Neuron (in vitro differentiated cells): ENCODE measurements at regions not wholly inside any gene's neighbourhood (a gene's known extent, or its start where the extent isn't known, plus 50 kb on each side); places are given as distances from the start of the nearest gene placed in this dataset.

ENCODE experiments used
- H2AFZ ChIP-seq: one replicate; pipeline ENCODE4 v1.6.1; 2013; ENCODE audit warnings: low read depth, mild to moderate bottlenecking, inconsistent platforms, low read length, moderate library complexity
- H3K27me3 ChIP-seq: one replicate; pipeline ENCODE4 v1.6.1; 2013; ENCODE audit warnings: low read length; ENCODE audit not compliant: insufficient read depth
- H3K36me3 ChIP-seq: one replicate; pipeline ENCODE4 v1.6.1; 2013; ENCODE audit warnings: low read length; ENCODE audit not compliant: insufficient read depth
- H3K4me1 ChIP-seq: one replicate; pipeline ENCODE4 v1.6.1; 2013; ENCODE audit warnings: low read length; ENCODE audit not compliant: insufficient read depth
- H3K4me3 ChIP-seq: 2 replicates; pipeline ENCODE4 v1.5.1; 2013; ENCODE audit warnings: mild to moderate bottlenecking, low read length, moderate library complexity
- H3K9me3 ChIP-seq: one replicate; pipeline ENCODE4 v1.6.1; 2013; ENCODE audit warnings: low read length

DNA sequence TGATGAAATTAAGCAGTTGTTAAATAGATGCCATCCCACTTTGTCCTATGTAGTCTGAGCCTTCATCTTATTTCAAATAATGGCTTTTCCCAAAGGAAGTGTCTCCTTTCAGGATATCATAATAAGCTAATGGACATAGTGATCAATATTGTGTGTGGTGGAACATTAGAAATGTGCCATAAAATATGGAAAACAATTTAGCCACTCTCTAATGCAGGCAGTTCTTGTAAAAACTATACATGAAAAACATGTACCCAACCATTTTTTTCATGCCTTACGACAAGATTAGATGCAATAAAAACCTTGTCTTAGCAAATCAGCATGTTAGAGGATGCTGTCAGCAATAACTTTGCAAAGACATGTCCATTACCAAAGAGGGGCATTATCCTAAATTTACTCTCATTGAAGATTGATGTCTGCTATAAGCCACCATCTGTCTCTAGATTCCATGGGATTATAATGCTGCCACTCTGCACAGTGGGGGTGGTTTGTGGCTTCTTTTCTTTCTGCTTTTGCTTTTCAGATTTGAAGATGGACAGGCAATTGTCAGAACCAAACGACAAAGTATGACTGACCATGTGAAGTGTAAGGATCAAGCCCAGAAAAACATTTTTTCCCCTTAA, 724.0 kb upstream of the ZNF608 start:
- peak overlapping the region; percentile 5 for H2AFZ ChIP-seq
- H3K4me1 ChIP-seq, result peaks cover 15% of the 10 kb centered on the region
- no peaks in the 10 kb centered on the region for H3K9me3 ChIP-seq
- H3K27me3 ChIP-seq, result no peaks in the 10 kb centered on the region
- no peaks in the 10 kb centered on the region for H3K36me3 ChIP-seq
- no peak overlapping the region for H3K4me3 ChIP-seq

- Histone ChIP-seq H2AFZ (no peak overlapping the region), H3K4me3 (no peak overlapping the region), H3K27me3 (no peaks in the 10 kb centered on the region), H3K9me3 (no peaks in the 10 kb centered on the region), H3K4me1 (peaks cover 2% of the 10 kb centered on the region), H3K36me3 (no peaks in the 10 kb centered on the region)
These were observed 730.6 kb upstream of the ZNF608 start for GRCh38 chr5:125476901-125477585.

GRCh38 chr5:125477586-125477975, 731.1 kb upstream of the ZNF608 start:
- Histone ChIP-seq H3K9me3 (no peaks in the 10 kb centered on the region), H3K4me1 (peaks cover 2% of the 10 kb centered on the region), H2AFZ (no peak overlapping the region), H3K36me3 (no peaks in the 10 kb centered on the region), H3K4me3 (no peak overlapping the region), H3K27me3 (no peaks in the 10 kb centered on the region)

DNA sequence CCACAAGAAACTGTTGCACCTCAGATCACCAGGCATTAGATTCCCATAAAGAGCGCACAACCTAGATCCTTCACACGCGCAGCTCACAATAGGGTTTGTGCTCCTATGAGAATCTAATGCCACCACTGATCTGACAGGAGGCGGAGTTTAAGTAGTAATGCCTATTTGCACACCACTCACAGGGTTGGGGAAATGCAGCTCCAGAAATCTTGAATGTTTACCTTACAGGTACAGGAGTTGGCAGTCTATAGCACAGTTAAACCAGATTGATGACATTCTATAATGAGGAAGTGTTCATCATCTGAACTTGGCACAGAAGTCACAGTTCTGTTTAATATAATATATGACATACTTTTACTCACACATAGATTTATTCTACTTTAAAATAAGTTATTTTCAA, 732.2 kb upstream of the ZNF608 start:
- Histone ChIP-seq H3K27me3 (no peaks in the 10 kb centered on the region), H3K4me3 (no peak overlapping the region), H3K4me1 (peaks cover 2% of the 10 kb centered on the region), H3K36me3 (no peaks in the 10 kb centered on the region), H2AFZ (no peak overlapping the region), H3K9me3 (no peaks in the 10 kb centered on the region)

DNA sequence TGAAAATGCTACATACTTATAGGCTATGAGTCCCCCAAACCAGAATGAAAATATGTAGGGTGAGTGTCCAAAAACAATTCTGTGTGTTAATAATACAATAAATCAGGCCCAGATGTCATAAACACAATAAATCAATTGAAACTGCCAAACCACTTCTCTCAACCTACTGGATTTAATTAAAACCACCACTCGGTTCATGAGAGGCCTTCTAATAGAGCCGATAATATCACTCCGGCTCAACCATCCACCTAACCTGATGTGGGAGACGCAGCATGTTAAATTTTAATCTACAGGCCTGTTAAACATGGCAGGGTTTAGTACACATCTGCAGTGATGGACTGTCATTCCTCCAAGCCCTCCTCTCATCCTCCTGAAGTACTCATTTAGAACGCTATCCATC, 734.5 kb upstream of the ZNF608 start:
- Histone ChIP-seq H3K4me3 (no peak overlapping the region), H3K27me3 (no peaks in the 10 kb centered on the region), H3K4me1 (peaks cover 16% of the 10 kb centered on the region), H3K36me3 (no peaks in the 10 kb centered on the region), H3K9me3 (no peaks in the 10 kb centered on the region), H2AFZ (no peak overlapping the region)

GRCh38 chr5:125481506-125482465, 735.3 kb upstream of the ZNF608 start:
- Histone ChIP-seq H3K4me1 (peaks cover 25% of the 10 kb centered on the region), H3K36me3 (no peaks in the 10 kb centered on the region), H3K4me3 (no peak overlapping the region), H3K27me3 (no peaks in the 10 kb centered on the region), H3K9me3 (no peaks in the 10 kb centered on the region), H2AFZ (no peak overlapping the region)

DNA sequence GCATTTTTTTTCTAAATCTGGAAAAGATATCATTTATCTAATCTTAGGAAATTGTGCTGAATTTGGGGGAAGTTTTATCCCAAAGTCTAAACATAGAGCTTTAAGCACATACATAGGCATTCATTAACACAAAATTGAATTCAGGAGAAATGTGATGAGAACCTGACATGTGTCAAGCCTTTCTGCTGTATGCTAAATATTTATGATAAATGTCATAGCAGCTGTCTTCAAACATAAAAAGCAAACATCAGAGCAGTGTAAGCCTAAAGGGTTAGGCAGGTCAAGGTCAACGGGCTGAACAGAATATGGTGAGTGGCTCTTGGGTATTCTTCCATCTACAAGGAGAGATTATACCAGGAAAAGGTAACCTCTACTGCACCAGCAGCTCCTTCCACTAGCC, 737.2 kb upstream of the ZNF608 start:
- H3K27me3 ChIP-seq, result no peaks in the 10 kb centered on the region
- H3K36me3 ChIP-seq, result no peaks in the 10 kb centered on the region
- no peak overlapping the region for H2AFZ ChIP-seq
- H3K4me1 ChIP-seq, result peaks cover 32% of the 10 kb centered on the region
- no peak overlapping the region for H3K4me3 ChIP-seq
- H3K9me3 ChIP-seq, result no peaks in the 10 kb centered on the region

DNA sequence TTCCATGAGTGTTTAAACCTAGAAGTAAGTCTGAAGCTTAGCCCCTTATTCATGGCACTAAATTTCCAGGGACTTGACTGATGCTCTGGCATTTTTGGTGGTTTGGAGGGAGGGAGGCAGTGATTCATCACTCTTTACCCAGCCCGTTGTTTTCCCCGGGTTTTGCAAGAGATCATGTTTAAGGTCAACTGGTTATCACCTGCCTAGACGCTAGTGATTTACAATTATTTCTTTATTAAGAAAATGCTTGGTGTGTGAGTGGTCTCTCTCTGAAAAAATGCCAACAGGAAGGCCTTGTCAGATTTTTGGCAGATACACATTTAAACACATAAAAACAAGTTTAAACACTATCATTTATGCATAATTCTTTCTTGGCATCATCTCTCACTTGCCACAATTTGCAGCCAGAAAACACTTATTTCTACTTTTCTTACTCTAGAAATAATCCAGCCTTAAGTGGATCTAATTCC, 737.9 kb upstream of the ZNF608 start:
- H3K36me3 ChIP-seq, result no peaks in the 10 kb centered on the region
- no peaks in the 10 kb centered on the region for H3K9me3 ChIP-seq
- no peak overlapping the region for H3K4me3 ChIP-seq
- H2AFZ ChIP-seq, result no peak overlapping the region
- peaks cover 32% of the 10 kb centered on the region for H3K4me1 ChIP-seq
- H3K27me3 ChIP-seq, result no peaks in the 10 kb centered on the region

DNA sequence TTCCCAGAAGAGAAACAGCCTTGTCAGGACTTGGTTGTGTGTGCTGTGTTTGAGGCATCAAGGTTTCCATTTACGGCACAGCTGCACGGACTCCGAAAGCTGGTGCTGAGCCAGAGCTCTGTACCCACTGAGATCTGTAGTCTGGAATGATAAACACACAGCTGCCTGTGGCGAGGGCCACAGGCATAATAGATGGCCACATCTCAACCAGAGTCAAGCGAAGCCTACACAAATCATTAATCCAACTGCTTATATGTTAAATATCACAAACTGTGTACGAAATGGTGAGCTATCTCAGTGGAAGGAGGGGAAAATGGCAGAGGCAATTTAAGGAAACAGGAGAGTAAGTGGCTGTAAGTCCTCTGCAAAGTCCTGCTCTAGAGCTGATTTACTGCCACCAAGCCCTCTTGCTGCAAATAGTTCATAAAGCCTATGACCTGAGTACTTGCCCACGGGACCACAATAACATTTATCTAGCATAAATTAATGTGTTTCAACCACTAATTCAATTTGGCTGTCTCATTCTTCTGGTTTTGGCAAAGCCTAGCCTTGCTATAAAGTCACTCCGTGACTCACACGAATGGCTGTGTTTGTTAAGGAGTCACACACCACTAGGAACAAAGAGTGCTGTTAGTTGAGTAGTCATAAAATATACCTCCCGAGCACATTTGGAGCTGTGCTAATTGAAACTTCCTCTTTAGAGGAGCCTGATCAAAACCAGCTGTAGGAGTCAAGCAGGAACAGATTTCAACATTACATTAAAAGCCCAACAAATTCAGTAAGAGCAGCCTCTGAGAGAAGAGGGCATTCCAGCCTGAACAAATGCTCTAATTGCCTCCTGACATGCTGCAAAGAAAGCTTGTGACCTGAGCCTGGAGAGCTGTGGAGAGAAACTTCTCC, 738.6 kb upstream of the ZNF608 start:
- Histone ChIP-seq H3K4me3 (no peak overlapping the region), H3K9me3 (no peaks in the 10 kb centered on the region), H2AFZ (peak overlapping the region; percentile 89), H3K27me3 (no peaks in the 10 kb centered on the region), H3K4me1 (peaks cover 32% of the 10 kb centered on the region), H3K36me3 (no peaks in the 10 kb centered on the region)

DNA sequence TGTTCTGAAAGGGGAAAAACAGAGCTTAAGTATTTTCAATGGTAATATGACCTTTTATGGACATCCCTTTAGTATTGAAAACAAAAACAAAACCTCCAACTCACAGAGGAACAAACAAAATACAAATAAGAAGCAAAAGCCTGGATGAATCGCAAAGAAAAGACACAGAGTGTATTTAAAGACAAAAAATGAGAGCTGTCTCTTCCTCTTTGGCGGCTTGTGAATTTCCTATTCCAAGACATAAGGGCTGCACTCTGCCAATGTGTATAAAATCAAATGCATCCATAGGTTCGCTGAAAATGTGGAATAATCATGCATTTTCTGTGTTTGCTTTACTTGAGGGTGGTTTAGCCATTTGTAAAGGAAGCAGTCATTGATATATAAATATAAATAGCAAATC, 739.3 kb upstream of the ZNF608 start:
- Histone ChIP-seq H2AFZ (peak overlapping the region; percentile 89), H3K36me3 (no peaks in the 10 kb centered on the region), H3K9me3 (no peaks in the 10 kb centered on the region), H3K4me1 (peaks cover 32% of the 10 kb centered on the region), H3K27me3 (no peaks in the 10 kb centered on the region), H3K4me3 (no peak overlapping the region)

GRCh38 chr5:125486634-125487033, 740.2 kb upstream of the ZNF608 start:
- H3K9me3 ChIP-seq, result no peaks in the 10 kb centered on the region
- no peaks in the 10 kb centered on the region for H3K36me3 ChIP-seq
- H3K4me1 ChIP-seq, result peaks cover 30% of the 10 kb centered on the region
- H3K4me3 ChIP-seq, result no peak overlapping the region
- H2AFZ ChIP-seq, result no peak overlapping the region
- H3K27me3 ChIP-seq, result no peaks in the 10 kb centered on the region

GRCh38 chr5:125487231-125487630, 740.8 kb upstream of the ZNF608 start:
- Histone ChIP-seq H3K36me3 (no peaks in the 10 kb centered on the region), H3K9me3 (no peaks in the 10 kb centered on the region), H3K27me3 (no peaks in the 10 kb centered on the region), H3K4me3 (no peak overlapping the region), H3K4me1 (peaks cover 35% of the 10 kb centered on the region), H2AFZ (no peak overlapping the region)
